ENCODE measurements at regions not wholly inside any gene's neighbourhood (a gene's known extent, or its start where the extent isn't known, plus 50 kb on each side); places are given as distances from the start of the nearest gene placed in this dataset.

DNA sequence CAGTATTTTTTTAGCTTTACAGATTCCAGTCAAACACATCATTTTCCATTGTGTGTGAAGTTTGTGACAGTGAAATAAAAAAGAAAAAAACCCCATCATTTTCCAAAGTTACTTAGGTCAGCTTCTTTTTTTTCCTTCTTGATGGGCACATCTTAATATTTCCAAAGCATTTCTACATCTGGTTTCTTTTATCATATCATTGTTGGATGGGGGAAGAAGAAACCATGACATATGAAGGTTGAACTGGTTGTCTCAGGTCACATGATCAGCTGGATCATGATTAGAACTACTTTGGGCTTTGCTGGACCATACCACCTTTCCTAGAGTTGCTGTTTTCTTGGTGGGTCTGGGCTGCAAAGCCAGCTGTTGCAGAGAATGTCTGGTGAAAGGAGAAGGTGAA is 59.8 kb downstream of the FOS start:
- ChIA-PET CTCF (no interaction called here), POLR2A (ENCODE audit: unreplicated experiment) (no interaction called here)
- Histone ChIP-seq H3K4me1 (replicated peaks; ENCODE audit: insufficient read depth) (no peaks in the 10 kb centered on the region), H3K27ac (no peak overlapping the region), H3K79me2 (ENCODE audit: low read depth) (no peaks in the 10 kb centered on the region), H2AFZ (no peak overlapping the region), H3K9me3 (ENCODE audit: insufficient read depth, low read depth) (no peaks in the 10 kb centered on the region), H3K4me3 (no peak overlapping the region), H3K9me2 (ENCODE audit: insufficient read depth) (no peaks in the 10 kb centered on the region), H3K4me2 (no peak overlapping the region), H3K36me3 (ENCODE audit: low read depth) (no peaks in the 10 kb centered on the region), H3F3A (ENCODE audit: insufficient read depth, low read depth) (no peaks in the 10 kb centered on the region), H4K20me1 (ENCODE audit: insufficient read depth) (no peaks in the 10 kb centered on the region), H3K27me3 (ENCODE audit: insufficient read depth, low read depth) (no peaks in the 10 kb centered on the region)
- intact Hi-C loops (cut with micrococcal nuclease; ENCODE audit: unreplicated experiment), result no loop called here
- DNase-seq, result no peak
- no TSS peak for BruUV-seq (replicated peaks)
- TF ChIP-seq, protein P1, sequence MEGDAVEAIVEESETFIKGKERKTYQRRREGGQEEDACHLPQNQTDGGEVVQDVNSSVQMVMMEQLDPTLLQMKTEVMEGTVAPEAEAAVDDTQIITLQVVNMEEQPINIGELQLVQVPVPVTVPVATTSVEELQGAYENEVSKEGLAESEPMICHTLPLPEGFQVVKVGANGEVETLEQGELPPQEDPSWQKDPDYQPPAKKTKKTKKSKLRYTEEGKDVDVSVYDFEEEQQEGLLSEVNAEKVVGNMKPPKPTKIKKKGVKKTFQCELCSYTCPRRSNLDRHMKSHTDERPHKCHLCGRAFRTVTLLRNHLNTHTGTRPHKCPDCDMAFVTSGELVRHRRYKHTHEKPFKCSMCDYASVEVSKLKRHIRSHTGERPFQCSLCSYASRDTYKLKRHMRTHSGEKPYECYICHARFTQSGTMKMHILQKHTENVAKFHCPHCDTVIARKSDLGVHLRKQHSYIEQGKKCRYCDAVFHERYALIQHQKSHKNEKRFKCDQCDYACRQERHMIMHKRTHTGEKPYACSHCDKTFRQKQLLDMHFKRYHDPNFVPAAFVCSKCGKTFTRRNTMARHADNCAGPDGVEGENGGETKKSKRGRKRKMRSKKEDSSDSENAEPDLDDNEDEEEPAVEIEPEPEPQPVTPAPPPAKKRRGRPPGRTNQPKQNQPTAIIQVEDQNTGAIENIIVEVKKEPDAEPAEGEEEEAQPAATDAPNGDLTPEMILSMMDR (conservative IDR thresholded peaks at IDR 0.05), result no peak
- no peak for TF ChIP-seq EZH2 (IDR thresholded peaks at IDR 0.05; ENCODE audit: low read depth)

DNA sequence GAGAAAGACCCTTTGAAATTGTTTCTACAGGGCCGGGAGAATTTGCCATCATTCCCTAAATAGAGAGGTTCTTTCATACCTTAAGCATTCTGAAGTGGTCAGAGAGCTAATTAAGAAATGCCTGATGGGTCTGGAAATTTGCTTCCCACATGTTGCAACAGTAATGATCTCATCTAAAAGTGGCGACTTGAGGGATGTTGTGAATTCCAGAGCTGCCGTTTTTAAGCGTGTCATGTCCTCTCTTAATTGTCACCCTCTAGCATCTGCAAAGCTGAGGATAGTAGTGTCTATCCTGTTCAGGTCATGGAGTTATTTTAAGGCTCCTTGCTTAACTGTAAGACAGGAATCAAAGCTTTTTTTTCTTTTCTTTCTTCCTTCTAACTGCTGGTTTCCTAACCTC is 60.4 kb downstream of the FOS start:
- ChIA-PET CTCF (interaction anchor here (0.6 kb wide), 1 partner anchor 30 kb away, joined by 5 read pairs; no protein-coding TSS in a partner anchor), POLR2A (ENCODE audit: unreplicated experiment) (no interaction called here)
- H4K20me1 ChIP-seq (ENCODE audit: insufficient read depth), result no peaks in the 10 kb centered on the region
- H3F3A ChIP-seq (ENCODE audit: insufficient read depth, low read depth), result no peaks in the 10 kb centered on the region
- intact Hi-C loops (cut with micrococcal nuclease; ENCODE audit: unreplicated experiment), result no loop called here
- H3K27me3 ChIP-seq (ENCODE audit: insufficient read depth, low read depth), result no peaks in the 10 kb centered on the region
- no peaks in the 10 kb centered on the region for H3K4me1 ChIP-seq (replicated peaks; ENCODE audit: insufficient read depth)
- H3K4me2 ChIP-seq, result no peak overlapping the region
- no peaks in the 10 kb centered on the region for H3K36me3 ChIP-seq (ENCODE audit: low read depth)
- H3K27ac ChIP-seq, result no peak overlapping the region
- no TSS peak for BruUV-seq (replicated peaks)
- no peaks in the 10 kb centered on the region for H3K9me3 ChIP-seq (ENCODE audit: insufficient read depth, low read depth)
- DNase-seq, result no peak
- H3K4me3 ChIP-seq, result no peak overlapping the region
- H2AFZ ChIP-seq, result no peak overlapping the region
- H3K79me2 ChIP-seq (ENCODE audit: low read depth), result no peaks in the 10 kb centered on the region
- H3K9me2 ChIP-seq (ENCODE audit: insufficient read depth), result no peaks in the 10 kb centered on the region
- TF ChIP-seq EZH2 (IDR thresholded peaks at IDR 0.05; ENCODE audit: low read depth), result no peak
- TF ChIP-seq, protein P1 (conservative IDR thresholded peaks at IDR 0.05), result no peak

DNA sequence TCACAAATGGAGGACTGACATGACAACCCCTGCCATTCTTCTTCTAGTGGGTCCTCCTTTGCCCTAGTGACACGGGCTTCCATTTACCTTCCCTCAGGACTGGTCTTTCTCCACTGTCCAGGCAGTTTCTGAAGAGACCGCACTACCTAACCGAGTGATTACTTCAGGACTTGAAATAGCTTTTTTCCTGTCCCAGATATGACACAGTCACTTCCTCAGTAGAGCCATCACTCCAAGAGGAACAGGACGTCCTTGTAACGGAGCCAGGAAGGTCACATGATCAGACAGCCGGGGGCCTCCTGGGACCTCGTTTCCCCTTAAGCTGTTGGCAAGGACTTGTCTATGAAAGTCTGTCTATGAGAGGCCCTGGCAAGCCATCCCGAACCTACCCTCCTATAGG is 62.3 kb downstream of the FOS start:
- H3K9me2 ChIP-seq (ENCODE audit: insufficient read depth), result no peaks in the 10 kb centered on the region
- H3F3A ChIP-seq (ENCODE audit: insufficient read depth, low read depth), result no peaks in the 10 kb centered on the region
- H3K4me2 ChIP-seq, result no peak overlapping the region
- TF ChIP-seq, protein P1 (conservative IDR thresholded peaks at IDR 0.05), result no peak
- TF ChIP-seq EZH2 (IDR thresholded peaks at IDR 0.05; ENCODE audit: low read depth), result no peak
- no peak overlapping the region for H2AFZ ChIP-seq
- H3K4me1 ChIP-seq (replicated peaks; ENCODE audit: insufficient read depth), result no peaks in the 10 kb centered on the region
- no peaks in the 10 kb centered on the region for H4K20me1 ChIP-seq (ENCODE audit: insufficient read depth)
- no TSS peak for BruUV-seq (replicated peaks)
- ChIA-PET CTCF (no interaction called here), POLR2A (ENCODE audit: unreplicated experiment) (no interaction called here)
- intact Hi-C loops (cut with micrococcal nuclease; ENCODE audit: unreplicated experiment), result no loop called here
- DNase-seq, result no peak
- H3K36me3 ChIP-seq (ENCODE audit: low read depth), result no peaks in the 10 kb centered on the region
- no peaks in the 10 kb centered on the region for H3K9me3 ChIP-seq (ENCODE audit: insufficient read depth, low read depth)
- H3K27me3 ChIP-seq (ENCODE audit: insufficient read depth, low read depth), result no peaks in the 10 kb centered on the region
- H3K27ac ChIP-seq, result no peak overlapping the region
- no peak overlapping the region for H3K4me3 ChIP-seq
- H3K79me2 ChIP-seq (ENCODE audit: low read depth), result no peaks in the 10 kb centered on the region
